HFFc6 (cell line): ENCODE measurements at regions not wholly inside any gene's neighbourhood (a gene's known extent, or its start where the extent isn't known, plus 50 kb on each side); places are given as distances from the start of the nearest gene placed in this dataset.

Experiments
- DNase-seq: peaks from one replicate; pipeline ENCODE4 v3.0.0-alpha.2; 2018
- H3K27ac Mint-ChIP-seq: 2 replicates; pipeline ENCODE4 v1.8.0; 2020; ENCODE audit warnings: mild to moderate bottlenecking, mixed read lengths
- H3K27me3 Mint-ChIP-seq: 2 replicates; pipeline ENCODE4 v1.8.0; 2021; ENCODE audit warnings: mild to moderate bottlenecking, moderate library complexity, mixed read lengths; ENCODE audit not compliant: insufficient read depth
- H3K36me3 Mint-ChIP-seq: 2 replicates; pipeline ENCODE4 v1.8.0; 2021; ENCODE audit warnings: low read depth, mixed read lengths
- H3K4me1 Mint-ChIP-seq: 2 replicates; pipeline ENCODE4 v1.8.0; 2020; ENCODE audit warnings: low read depth, mixed read lengths
- H3K4me3 Mint-ChIP-seq: 2 replicates; pipeline ENCODE4 v1.8.0; 2020; ENCODE audit warnings: mild to moderate bottlenecking, moderate library complexity, mixed read lengths
- H3K9me3 Mint-ChIP-seq: 2 replicates; pipeline ENCODE4 v1.8.0; 2020; ENCODE audit warnings: mild to moderate bottlenecking, mixed read lengths
- TF ChIP-seq, protein P1 (sequence below): fragments of 200-600 bp; sonication (generic); IDR thresholded peaks from 2 replicates; pipeline ENCODE4 v1.5.0; 2021; ENCODE audit warnings: antibody characterized with exemption, mild to moderate bottlenecking

DNA sequence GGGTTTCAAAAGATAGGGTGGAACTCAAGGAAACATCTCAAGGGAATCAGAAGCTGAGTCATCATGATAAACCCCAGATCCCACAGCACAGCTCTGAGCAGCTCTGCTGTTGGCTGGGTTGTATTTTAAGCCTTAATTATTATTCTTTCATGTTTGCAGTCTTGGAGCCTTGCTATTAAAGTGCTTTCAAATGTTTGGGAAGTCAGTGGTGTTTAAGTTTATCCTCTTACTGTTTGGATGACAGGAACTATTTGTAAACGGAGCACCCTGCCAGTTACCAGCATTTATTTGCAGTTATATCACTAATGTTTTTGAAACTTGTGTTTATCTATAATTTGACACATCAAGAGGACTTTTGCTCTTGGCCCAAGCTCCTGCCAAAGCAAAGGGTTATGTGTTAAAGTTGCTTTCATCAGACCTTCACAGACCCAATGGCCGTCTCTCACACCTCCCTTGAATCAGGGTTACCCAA is 141.1 kb upstream of the SPDL1 start:
- H3K27me3 Mint-ChIP-seq, result peaks cover 3% of the 10 kb centered on the region
- no peak overlapping the region for H3K27ac Mint-ChIP-seq
- DNase-seq, result no peak
- H3K36me3 Mint-ChIP-seq, result no peaks in the 10 kb centered on the region
- TF ChIP-seq, protein P1, sequence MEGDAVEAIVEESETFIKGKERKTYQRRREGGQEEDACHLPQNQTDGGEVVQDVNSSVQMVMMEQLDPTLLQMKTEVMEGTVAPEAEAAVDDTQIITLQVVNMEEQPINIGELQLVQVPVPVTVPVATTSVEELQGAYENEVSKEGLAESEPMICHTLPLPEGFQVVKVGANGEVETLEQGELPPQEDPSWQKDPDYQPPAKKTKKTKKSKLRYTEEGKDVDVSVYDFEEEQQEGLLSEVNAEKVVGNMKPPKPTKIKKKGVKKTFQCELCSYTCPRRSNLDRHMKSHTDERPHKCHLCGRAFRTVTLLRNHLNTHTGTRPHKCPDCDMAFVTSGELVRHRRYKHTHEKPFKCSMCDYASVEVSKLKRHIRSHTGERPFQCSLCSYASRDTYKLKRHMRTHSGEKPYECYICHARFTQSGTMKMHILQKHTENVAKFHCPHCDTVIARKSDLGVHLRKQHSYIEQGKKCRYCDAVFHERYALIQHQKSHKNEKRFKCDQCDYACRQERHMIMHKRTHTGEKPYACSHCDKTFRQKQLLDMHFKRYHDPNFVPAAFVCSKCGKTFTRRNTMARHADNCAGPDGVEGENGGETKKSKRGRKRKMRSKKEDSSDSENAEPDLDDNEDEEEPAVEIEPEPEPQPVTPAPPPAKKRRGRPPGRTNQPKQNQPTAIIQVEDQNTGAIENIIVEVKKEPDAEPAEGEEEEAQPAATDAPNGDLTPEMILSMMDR, result no peak
- no peaks in the 10 kb centered on the region for H3K9me3 Mint-ChIP-seq
- H3K4me1 Mint-ChIP-seq, result no peaks in the 10 kb centered on the region; the same call in 1 of the 2 replicates
- no peak overlapping the region for H3K4me3 Mint-ChIP-seq

DNA sequence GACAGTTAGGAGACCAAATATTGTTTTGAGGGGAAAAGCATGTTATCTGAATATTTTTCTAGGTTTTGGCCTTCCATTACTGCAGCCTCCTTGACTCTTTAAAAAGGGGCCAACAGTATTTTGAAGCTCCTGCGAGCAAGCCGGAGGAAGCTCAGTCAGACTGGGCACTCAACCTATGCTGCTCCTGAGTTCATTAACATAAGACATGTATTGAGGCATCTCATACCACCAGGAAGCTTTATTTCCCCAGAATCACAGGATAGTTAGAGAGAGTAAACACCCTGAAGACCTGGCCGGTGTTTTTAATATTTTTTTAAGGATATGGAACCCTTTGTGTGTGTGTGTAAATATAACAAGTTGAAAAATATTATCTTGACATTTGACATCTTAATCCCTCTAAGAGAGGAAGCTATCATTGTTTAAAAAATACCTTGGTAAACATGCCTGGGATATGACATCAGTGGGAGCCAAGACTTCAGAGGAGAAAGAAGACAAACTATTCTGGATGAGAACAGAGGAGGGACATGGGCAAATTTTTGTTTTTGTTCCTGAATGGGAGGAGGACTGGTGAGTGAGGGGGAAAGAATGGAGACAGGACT is 139.3 kb upstream of the SLIT3 start:
- peaks cover 16% of the 10 kb centered on the region for H3K4me1 Mint-ChIP-seq
- TF ChIP-seq, protein P1, result no peak
- H3K27ac Mint-ChIP-seq, result no peak overlapping the region
- H3K27me3 Mint-ChIP-seq, result peaks cover 3% of the 10 kb centered on the region
- no peak overlapping the region for H3K4me3 Mint-ChIP-seq
- DNase-seq, result no peak
- no peaks in the 10 kb centered on the region for H3K9me3 Mint-ChIP-seq
- H3K36me3 Mint-ChIP-seq, result no peaks in the 10 kb centered on the region

DNA sequence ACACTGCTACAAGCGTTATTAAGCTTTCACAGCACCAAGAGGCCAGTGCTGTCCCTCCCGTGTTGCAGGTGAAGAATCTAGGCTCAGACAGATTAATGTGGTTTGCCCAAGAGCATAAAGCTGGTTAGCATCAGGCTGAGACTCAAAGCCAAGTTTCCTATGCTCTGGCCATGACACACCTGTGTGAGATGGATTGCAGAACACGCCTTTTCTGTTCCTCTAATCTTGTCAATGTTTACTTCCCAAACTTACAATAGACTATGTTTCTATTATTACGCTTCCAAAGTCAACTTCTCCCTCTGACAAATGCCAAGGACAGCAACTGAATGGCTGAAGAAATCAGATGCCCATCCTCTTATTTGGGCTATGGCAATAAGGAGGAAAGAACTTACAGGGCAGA is 138.4 kb upstream of the SLIT3 start:
- H3K27ac Mint-ChIP-seq, result no peak overlapping the region
- peaks cover 3% of the 10 kb centered on the region for H3K27me3 Mint-ChIP-seq
- no peak overlapping the region for H3K4me3 Mint-ChIP-seq
- H3K36me3 Mint-ChIP-seq, result no peaks in the 10 kb centered on the region
- no peak for DNase-seq
- TF ChIP-seq, protein P1, result no peak
- H3K4me1 Mint-ChIP-seq, result peaks cover 17% of the 10 kb centered on the region
- no peaks in the 10 kb centered on the region for H3K9me3 Mint-ChIP-seq

DNA sequence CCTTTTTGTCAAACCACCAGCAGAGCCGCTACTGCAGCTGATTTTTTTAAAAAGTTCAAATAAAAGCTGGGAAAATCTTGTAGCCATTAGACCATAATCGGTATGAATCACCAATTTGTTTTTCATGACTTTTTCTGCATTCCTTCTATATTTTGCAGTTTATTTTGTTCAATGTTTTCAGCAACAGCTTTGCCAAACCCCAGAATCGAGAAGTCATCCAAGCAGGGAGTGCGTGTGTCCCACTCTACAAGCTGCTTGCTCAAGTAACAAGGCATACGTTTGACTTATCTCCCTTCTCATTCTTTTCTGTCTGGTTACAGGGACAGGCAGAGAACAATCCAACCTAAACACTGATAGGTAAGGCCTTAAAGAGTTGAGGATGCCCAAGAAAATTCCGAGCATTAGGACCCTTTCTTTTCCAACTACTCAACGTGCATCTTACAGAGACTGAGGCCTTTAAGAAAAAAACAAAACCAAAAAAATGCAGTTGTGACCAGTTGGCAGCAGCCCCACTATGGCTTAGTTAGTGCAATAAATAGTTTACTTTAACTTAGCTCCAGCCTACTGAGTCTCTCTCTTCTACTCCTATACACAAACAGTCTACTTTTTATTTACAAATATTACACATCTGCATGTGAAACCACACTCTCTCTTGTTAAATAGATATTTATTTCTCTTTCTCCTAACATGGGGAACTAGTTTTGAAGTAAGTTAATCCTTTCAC is 134.7 kb upstream of the SLIT3 start:
- TF ChIP-seq, protein P1, result no peak
- DNase-seq, result peak; percentile 18
- peak overlapping the region; percentile 36; the same call in 1 of the 2 replicates for H3K27ac Mint-ChIP-seq
- no peaks in the 10 kb centered on the region for H3K9me3 Mint-ChIP-seq
- peaks cover 46% of the 10 kb centered on the region for H3K4me1 Mint-ChIP-seq
- H3K4me3 Mint-ChIP-seq, result no peak overlapping the region
- no peaks in the 10 kb centered on the region for H3K36me3 Mint-ChIP-seq
- H3K27me3 Mint-ChIP-seq, result peaks cover 1% of the 10 kb centered on the region; the same call in 1 of the 2 replicates

DNA sequence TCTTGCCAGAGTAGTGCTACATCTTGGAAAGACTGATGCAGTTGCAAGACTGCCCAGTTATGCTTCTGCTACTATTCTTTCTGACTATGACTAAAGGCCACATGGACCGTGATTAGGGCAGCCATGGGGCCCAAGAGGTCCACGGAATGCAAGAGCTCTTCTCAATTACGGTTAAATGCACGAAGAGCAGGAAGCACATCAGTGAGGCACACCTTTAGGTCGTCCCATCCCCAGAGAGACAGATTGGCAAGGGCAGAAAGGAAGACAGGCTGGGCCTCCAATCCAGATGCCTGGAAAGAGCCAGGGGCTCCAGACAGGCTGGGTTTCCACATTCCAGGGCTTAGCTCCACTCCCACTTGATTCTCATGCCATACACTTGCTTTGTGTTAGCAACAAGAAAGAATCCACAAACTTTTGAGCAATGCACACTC is 132.3 kb upstream of the SLIT3 start:
- Mint-ChIP-seq H3K4me3 (no peak overlapping the region), H3K27ac (no peak overlapping the region; the same call in 1 of the 2 replicates), H3K27me3 (no peaks in the 10 kb centered on the region), H3K9me3 (no peaks in the 10 kb centered on the region), H3K36me3 (no peaks in the 10 kb centered on the region), H3K4me1 (peaks cover 68% of the 10 kb centered on the region)
- TF ChIP-seq, protein P1, result no peak
- no peak for DNase-seq
